ENCODE measurements at regions not wholly inside any gene's neighbourhood (a gene's known extent, or its start where the extent isn't known, plus 50 kb on each side); places are given as distances from the start of the nearest gene placed in this dataset.

- Mint-ChIP-seq H3K4me3 (no peak overlapping the region), H3K27me3 (ENCODE audit: insufficient read depth) (peaks cover 7% of the 10 kb centered on the region), H3K9me3 (peaks cover 17% of the 10 kb centered on the region), H3K4me1 (peaks cover 9% of the 10 kb centered on the region), H3K27ac (no peak overlapping the region), H3K36me3 (ENCODE audit: low read depth) (no peaks in the 10 kb centered on the region)
- Histone ChIP-seq H3K27ac (ENCODE audit: low read depth, low read length) (no peak overlapping the region), H3K4me1 (ENCODE audit: control insufficient read depth, insufficient read depth, low read length) (peaks cover 3% of the 10 kb centered on the region), H3K9me3 (ENCODE audit: control insufficient read depth, low read length) (no peaks in the 10 kb centered on the region), H3K36me3 (ENCODE audit: control insufficient read depth, insufficient read depth, low read length) (no peaks in the 10 kb centered on the region), H3K4me3 (ENCODE audit: low read length) (no peak overlapping the region), H3K9ac (ENCODE audit: extremely low read depth, low read length, poor library complexity, severe bottlenecking) (no peak overlapping the region), H3K27me3 (ENCODE audit: control insufficient read depth, insufficient read depth, low read length, poor library complexity, severe bottlenecking) (no peaks in the 10 kb centered on the region)
- DNase-seq = no peak
- no peak for TF ChIP-seq CTCF (conservative IDR thresholded peaks at IDR 0.05)
- WGBS, 2 experiments (ENCODE audit: insufficient coverage in 1 of 2, insufficient read length in 1 of 2) = 96 to 100% methylated on average over 5 of the region's 5 CpGs
These were observed 456.3 kb upstream of the ISX start for GRCh38 chr22:34609646-34610045.

DNA sequence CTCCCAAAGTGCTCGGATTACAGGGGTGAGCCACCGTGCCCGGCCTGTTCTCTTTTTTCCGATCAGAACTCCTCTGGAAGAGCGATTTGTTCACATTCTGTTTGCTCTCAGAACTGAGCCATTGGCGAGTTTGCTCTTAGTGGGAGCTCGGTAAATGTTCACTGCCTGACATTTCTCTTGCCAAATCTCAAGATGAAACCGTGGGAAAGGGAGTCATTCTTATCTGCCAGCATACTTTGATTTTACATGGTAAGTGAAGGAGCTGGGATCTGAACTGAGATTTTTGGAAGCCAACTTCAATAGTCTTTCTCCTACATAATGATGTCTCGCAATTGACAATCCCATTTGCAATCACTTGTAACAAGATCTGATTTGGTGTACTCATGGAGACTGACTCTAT, 445.8 kb upstream of the ISX start:
- Histone ChIP-seq H3K36me3 (ENCODE audit: control insufficient read depth, insufficient read depth, low read length) (no peaks in the 10 kb centered on the region), H3K9me3 (ENCODE audit: control insufficient read depth, low read length) (no peaks in the 10 kb centered on the region), H3K9ac (ENCODE audit: extremely low read depth, low read length, poor library complexity, severe bottlenecking) (no peak overlapping the region), H3K4me3 (ENCODE audit: low read length) (no peak overlapping the region), H3K27me3 (ENCODE audit: control insufficient read depth, insufficient read depth, low read length, poor library complexity, severe bottlenecking) (no peaks in the 10 kb centered on the region), H3K4me1 (ENCODE audit: control insufficient read depth, insufficient read depth, low read length) (peaks cover under 1% of the 10 kb centered on the region), H3K27ac (ENCODE audit: low read depth, low read length) (no peak overlapping the region)
- 94 to 97% methylated on average over 8 to 9 of the region's 9 CpGs for WGBS, 2 experiments (ENCODE audit: insufficient coverage in 1 of 2, insufficient read length in 1 of 2)
- Mint-ChIP-seq H3K27ac (no peak overlapping the region), H3K4me3 (no peak overlapping the region), H3K36me3 (ENCODE audit: low read depth) (no peaks in the 10 kb centered on the region), H3K27me3 (ENCODE audit: insufficient read depth) (no peaks in the 10 kb centered on the region), H3K9me3 (peaks cover 4% of the 10 kb centered on the region), H3K4me1 (no peaks in the 10 kb centered on the region)
- no peak for DNase-seq
- no peak for TF ChIP-seq CTCF (conservative IDR thresholded peaks at IDR 0.05)

DNA sequence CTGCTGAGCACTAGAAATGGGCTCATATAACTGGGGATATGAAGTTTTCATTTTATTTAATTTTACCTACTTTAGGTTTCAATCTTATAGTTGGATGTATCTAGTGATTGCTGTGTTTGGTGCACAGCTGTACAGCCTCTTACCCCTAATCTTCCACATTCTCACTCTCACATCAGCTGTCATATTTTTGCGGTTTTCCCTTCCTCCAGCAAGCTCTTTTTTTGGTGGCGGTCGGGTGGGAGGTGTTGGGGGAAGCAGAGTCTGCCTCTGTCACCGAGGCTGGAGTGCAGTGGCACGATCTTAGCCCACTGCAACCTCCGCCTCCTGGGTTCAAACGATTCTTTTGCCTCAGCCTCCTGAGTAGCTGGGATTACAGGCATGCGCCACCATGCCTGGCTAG, 445.1 kb upstream of the ISX start:
- no peaks in the 10 kb centered on the region for H3K36me3 Mint-ChIP-seq (ENCODE audit: low read depth)
- H3K4me1 Mint-ChIP-seq = no peaks in the 10 kb centered on the region
- no peak for DNase-seq
- H3K27ac ChIP-seq (ENCODE audit: low read depth, low read length) = no peak overlapping the region
- no peaks in the 10 kb centered on the region for H3K27me3 ChIP-seq (ENCODE audit: control insufficient read depth, insufficient read depth, low read length, poor library complexity, severe bottlenecking)
- 96% methylated on average over 8 of the region's 8 CpGs; no CpG with 5 or more reads in 1 of the 2 experiments for WGBS, 2 experiments (ENCODE audit: insufficient coverage in 1 of 2, insufficient read length in 1 of 2)
- H3K27ac Mint-ChIP-seq = no peak overlapping the region
- H3K4me3 Mint-ChIP-seq = no peak overlapping the region
- H3K9me3 Mint-ChIP-seq = peaks cover 4% of the 10 kb centered on the region
- no peak overlapping the region for H3K4me3 ChIP-seq (ENCODE audit: low read length)
- no peaks in the 10 kb centered on the region for H3K27me3 Mint-ChIP-seq (ENCODE audit: insufficient read depth)
- no peak overlapping the region for H3K9ac ChIP-seq (ENCODE audit: extremely low read depth, low read length, poor library complexity, severe bottlenecking)
- H3K36me3 ChIP-seq (ENCODE audit: control insufficient read depth, insufficient read depth, low read length) = no peaks in the 10 kb centered on the region
- no peaks in the 10 kb centered on the region for H3K4me1 ChIP-seq (ENCODE audit: control insufficient read depth, insufficient read depth, low read length)
- no peaks in the 10 kb centered on the region for H3K9me3 ChIP-seq (ENCODE audit: control insufficient read depth, low read length)
- TF ChIP-seq CTCF (conservative IDR thresholded peaks at IDR 0.05) = no peak
